Stimulated activated naive CD8-positive, alpha-beta T cell treated with anti-CD3 and anti-CD28 coated beads, Interleukin-15, amount 100 ng/mL, for 72 hours (primary cell): ENCODE measurements at regions not wholly inside any gene's neighbourhood (a gene's known extent, or its start where the extent isn't known, plus 50 kb on each side); places are given as distances from the start of the nearest gene placed in this dataset.
A peak's percentile ranks its signal among the peaks of the same experiment; 100 is the strongest.
"Not testable (repeated sequence)": the region's sequence is repeated elsewhere in the genome, so short reads cannot be mapped to it uniquely, and the experiment has no call there.

ENCODE experiments used
- ATAC-seq: fragments of 150-1000 bp; cut with Tn5 transposase; 2 replicates; pipeline ENCODE4 v1.10.0; 2021; ENCODE audit warnings: mild to moderate bottlenecking, moderate library complexity
- DNase-seq, 2 donors: peaks; one replicate each; pipeline ENCODE4 v3.0.0; 2021 to 2022
- H3K27ac Mint-ChIP-seq, 2 donors: one replicate each; pipeline ENCODE4 v1.8.0; 2022; ENCODE audit warnings: mild to moderate bottlenecking in 2 of 2, mixed read lengths in 2 of 2, moderate library complexity in 2 of 2
- H3K27me3 Mint-ChIP-seq: one replicate; pipeline ENCODE4 v1.8.0; 2022; ENCODE audit warnings: mixed read lengths
- H3K4me1 Mint-ChIP-seq: one replicate; pipeline ENCODE4 v1.8.0; 2022; ENCODE audit warnings: mild to moderate bottlenecking, mixed read lengths
- H3K4me3 Mint-ChIP-seq, 2 donors: one replicate each; pipeline ENCODE4 v1.8.0; 2022; ENCODE audit warnings: mild to moderate bottlenecking in 2 of 2, mixed read lengths in 2 of 2, moderate library complexity in 1 of 2
- H3K9me3 Mint-ChIP-seq, 2 donors: one replicate each; pipeline ENCODE4 v1.8.0; 2022; ENCODE audit warnings: mixed read lengths in 2 of 2

DNA sequence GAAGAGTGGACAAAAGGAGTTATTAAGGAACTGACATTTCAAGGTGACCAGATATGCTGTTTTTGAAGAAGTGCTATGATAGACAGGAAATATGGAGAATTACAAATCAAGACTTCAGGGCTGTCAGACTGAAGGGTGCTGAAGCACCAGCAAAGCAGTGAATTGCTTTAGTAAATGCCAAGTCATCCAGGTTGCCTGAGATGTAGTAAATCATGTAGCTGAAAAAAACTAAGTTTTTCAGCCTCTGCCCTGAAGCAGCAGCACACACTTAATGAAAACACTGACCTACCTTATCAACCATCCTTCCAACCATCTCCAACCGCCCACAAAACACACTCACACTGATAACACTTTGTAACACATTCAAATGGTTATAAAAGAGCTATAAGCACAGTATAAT lies 110.0 kb downstream of the PRR15 start:
- DNase-seq, H3K9me3 Mint-ChIP-seq, H3K4me3 Mint-ChIP-seq, H3K4me1 Mint-ChIP-seq, ATAC-seq, H3K27me3 Mint-ChIP-seq, H3K27ac Mint-ChIP-seq: not testable (repeated sequence)

DNA sequence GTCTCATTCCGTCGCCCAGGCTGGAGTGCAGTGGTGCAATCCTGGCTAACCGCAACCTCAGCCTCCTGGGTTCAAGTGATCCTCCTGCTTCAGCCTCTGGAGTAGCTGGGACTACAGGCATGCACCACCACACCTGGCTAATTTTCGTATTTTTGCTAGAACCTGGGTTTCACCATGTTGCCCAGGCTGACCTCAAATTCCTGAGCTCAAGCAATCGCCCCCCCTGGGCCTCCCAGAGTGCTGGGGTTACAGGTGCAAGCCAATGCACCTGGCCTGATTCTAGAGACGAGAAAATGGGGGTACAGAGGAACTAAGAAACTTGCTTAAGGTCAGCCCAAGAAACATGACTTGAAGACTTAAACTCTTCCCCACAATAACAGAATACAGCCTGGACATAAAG lies 111.0 kb downstream of the PRR15 start:
- DNase-seq, H3K9me3 Mint-ChIP-seq, H3K27me3 Mint-ChIP-seq, H3K4me1 Mint-ChIP-seq, H3K4me3 Mint-ChIP-seq, H3K27ac Mint-ChIP-seq, ATAC-seq: not testable (repeated sequence)

DNA sequence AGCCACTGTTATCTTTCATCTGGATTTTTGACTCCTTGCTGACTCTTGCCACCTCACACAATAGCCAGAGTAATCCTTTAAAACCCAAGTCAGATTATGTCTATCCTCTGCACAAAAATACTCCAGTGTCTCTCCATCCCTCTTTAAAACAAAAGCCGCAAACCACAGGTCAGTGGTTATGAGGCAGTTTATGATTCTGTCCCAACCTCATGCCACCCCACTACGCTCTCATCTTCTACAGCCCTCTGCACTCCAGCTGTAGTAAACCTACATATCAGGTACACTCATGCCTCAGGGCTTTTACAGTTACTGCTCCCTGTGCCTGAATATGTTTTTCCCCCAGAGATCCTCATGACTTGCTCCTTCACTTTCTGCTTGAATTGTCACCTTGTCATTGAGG lies 113.6 kb downstream of the PRR15 start:
- not testable (repeated sequence) for H3K27me3 Mint-ChIP-seq, ATAC-seq, H3K9me3 Mint-ChIP-seq, H3K4me1 Mint-ChIP-seq, H3K4me3 Mint-ChIP-seq, DNase-seq
- peak overlapping the region in 1 of 2 donors; percentile 20 for H3K27ac Mint-ChIP-seq

DNA sequence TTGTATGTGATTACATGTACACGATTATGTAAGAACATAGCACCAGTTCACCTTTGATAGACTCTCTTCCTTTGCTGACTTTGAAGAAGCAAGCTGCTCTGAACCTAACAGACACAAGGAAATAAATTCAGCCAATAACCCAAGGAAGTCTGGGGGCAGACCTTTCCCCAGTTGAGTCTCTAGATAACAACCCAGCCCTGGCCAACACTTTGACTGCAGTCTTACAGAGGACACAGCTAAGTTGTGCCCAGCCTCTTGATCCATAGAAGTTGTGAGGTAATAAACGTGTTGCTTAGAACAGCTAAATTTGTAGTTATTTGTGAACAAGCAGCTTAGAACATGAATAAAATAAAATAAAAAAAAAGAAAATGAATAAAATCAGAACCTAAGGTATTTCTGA lies 116.3 kb downstream of the PRR15 start:
- ATAC-seq, H3K27ac Mint-ChIP-seq, H3K4me1 Mint-ChIP-seq, H3K9me3 Mint-ChIP-seq, H3K4me3 Mint-ChIP-seq, DNase-seq: not testable (repeated sequence)
- H3K27me3 Mint-ChIP-seq, result peaks cover 16% of the 10 kb centered on the region

DNA sequence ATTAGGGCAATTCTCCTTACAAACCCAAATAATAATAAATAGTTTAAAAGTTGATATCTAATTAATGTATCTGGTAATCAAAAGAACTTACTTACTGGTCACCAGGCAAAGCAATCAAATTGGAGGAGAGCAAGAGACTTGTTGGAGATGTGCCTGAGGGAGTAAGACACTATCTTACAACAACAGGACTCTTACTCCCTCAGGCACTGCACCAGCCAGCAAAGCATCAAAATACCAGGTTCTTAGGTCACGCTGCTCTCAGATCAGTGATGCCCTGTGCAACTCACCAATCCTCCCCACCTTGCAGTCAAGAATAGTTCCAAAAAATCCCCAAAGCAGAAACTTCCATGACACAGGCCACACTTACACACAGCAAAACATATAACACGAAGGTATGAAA lies 117.0 kb downstream of the PRR15 start:
- DNase-seq, H3K4me3 Mint-ChIP-seq, H3K27ac Mint-ChIP-seq, ATAC-seq, H3K9me3 Mint-ChIP-seq, H3K4me1 Mint-ChIP-seq: not testable (repeated sequence)
- H3K27me3 Mint-ChIP-seq, result peaks cover 16% of the 10 kb centered on the region

DNA sequence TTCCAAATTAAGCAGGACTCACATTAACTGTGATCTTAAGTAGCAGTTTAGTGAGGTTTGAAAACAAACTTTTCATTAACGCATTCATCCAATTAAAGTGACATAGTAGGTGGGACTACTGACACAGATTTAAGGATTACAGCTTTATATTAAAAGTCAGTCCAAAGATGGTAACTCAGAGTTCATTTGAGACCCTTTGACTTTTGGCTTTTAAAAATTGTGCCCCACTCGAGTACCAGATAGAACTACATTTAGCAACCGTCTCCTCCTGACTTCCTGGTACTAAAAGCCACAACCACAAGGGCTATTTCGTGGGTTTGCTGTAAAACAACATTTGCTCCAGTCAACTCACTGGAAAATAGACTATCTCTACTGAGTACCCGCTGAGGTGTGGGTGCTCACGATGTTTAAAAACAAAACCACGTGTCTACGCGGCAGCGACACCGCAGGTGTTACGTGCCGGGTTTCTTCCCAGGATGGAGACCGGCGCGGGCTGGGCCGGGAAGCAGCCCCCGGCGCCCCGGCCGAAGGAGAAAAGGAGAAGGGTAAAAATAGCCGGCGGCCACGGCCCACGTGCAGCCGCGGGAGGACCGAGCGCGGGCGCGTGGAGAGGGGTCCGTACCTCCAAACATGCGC lies 120.6 kb downstream of the PRR15 start:
- Mint-ChIP-seq H3K4me3 (peak overlapping the region; percentile 98), H3K27ac (peak overlapping the region; percentile 63 to 96), H3K4me1 (peaks cover 14% of the 10 kb centered on the region), H3K27me3 (peaks cover 41% of the 10 kb centered on the region)
- not testable (repeated sequence) for DNase-seq, H3K9me3 Mint-ChIP-seq
- ATAC-seq, result peak; percentile 60

DNA sequence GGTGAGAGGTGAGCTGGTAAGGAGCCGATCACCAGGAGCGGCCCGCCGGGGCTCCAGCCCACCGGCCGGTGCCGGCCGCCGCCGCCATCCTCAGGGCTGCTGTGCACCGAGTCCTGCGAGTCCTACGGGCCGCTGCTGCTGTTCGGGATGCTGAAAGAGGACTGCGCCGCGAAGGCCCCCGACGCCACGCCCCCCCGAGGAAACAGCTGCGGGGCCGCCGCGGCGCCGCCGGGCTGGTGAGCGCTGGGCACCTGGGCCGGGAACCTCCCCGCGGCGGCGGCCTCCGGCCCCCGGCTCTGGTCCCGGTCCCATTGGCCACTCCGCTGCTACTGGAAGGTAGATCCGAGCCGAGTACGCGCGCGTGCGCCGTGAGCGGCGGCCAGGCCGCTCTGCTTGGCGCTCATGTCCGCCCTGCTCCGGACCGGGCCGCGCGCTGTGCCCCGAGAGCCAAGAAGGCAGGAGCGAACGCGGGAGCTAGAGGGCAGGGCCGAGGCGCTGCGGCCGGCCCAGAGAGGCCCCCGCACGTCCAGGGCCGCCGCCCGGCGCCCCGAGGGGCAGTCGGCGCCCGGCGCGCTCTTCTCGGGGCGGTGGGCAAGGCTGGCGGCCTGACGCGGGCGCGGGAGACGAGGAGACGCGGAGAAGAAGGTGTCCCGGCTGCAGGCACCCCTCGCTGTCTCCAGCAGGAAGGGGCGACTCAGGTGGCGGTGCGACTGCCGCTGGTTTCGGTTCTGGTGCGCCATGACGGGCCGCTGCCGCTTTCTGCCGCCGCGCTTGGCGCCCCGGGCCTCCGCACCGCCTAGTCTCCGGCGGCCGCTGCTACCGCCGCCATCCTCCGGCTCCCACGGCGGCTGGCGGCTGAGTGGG lies 121.3 kb upstream of the WIPF3 start:
- DNase-seq (peak; percentile 58), ATAC-seq (peak; percentile 81)
- peaks cover 14% of the 10 kb centered on the region for H3K4me1 Mint-ChIP-seq
- H3K9me3 Mint-ChIP-seq, result no peaks in the 10 kb centered on the region
- H3K4me3 Mint-ChIP-seq, result peak overlapping the region; percentile 98
- peak overlapping the region; percentile 57 to 71 for H3K27ac Mint-ChIP-seq
- H3K27me3 Mint-ChIP-seq, result peaks cover 41% of the 10 kb centered on the region

DNA sequence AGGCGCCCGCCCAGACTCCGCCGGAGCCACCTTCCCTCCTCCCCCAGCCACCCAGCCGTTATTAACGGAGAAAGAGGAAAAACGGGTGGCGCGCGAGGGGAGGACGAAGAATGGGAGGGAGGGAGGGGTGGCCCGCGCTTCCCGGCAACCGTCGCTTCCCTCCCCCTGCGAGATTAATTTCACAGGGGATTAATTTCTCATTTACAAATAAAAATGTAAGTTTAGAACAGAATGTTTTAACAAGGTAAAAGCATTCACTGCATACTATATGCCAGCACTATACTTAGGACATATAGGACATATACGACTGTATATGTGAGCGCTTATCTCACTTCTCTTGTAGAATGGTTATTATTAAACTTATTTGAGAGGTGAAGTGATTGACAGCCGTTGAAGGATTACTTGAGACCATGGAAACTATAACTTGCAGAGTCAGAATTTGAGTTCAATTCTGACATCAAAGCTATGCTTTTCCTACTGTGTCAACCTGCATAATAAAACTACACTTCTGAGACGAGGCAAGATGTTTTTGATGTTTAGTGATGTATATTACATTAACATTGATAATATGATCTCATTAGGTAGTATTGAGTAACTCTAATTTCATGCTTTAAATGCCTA lies 120.5 kb upstream of the WIPF3 start:
- Mint-ChIP-seq H3K27me3 (peaks cover 37% of the 10 kb centered on the region), H3K4me3 (peak overlapping the region; percentile 51 to 75), H3K4me1 (peaks cover 14% of the 10 kb centered on the region)
- ATAC-seq, H3K27ac Mint-ChIP-seq, DNase-seq, H3K9me3 Mint-ChIP-seq: not testable (repeated sequence)

DNA sequence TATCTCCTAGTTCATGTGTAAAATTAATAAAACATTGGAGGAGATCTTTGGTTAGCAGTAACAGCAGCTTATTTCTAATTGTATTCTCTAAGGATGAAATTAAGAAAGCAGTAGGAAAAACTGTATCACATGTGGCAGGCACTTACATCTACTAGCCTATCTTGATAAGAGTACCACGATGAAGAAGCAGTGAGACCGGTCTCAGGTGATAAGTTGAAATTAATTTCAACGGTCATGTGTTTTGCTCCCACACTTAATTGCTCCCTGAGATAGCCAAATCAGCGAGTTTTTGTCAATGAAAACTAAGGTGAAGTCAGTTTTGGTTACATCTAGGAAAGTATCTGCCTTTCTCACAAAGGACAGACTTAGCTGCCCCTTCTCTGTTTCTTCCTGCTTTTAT lies 115.8 kb upstream of the WIPF3 start:
- H3K4me1 Mint-ChIP-seq, H3K9me3 Mint-ChIP-seq, H3K4me3 Mint-ChIP-seq, DNase-seq, ATAC-seq, H3K27ac Mint-ChIP-seq: not testable (repeated sequence)
- H3K27me3 Mint-ChIP-seq, result peaks cover 25% of the 10 kb centered on the region

DNA sequence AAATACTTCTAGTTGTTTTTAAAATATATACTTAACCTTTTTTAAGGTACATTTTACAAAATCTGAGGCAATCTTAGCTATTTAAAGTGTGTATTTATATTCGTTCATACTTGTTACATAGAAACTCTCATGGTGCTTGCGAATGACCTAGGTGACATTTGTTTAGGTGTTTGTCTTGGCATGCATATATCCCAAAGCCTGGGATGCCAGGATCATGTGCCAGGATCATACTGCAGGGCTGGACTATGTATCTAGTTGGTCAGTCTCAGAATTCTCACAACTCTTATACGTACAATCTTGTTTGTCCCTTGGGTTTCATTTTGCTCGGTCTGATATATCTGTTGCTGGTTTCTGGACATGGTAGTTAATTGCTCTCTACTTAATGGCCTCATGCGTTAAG lies 109.9 kb upstream of the WIPF3 start:
- not testable (repeated sequence) for H3K9me3 Mint-ChIP-seq, H3K4me1 Mint-ChIP-seq, H3K27ac Mint-ChIP-seq, H3K4me3 Mint-ChIP-seq, DNase-seq, H3K27me3 Mint-ChIP-seq, ATAC-seq

DNA sequence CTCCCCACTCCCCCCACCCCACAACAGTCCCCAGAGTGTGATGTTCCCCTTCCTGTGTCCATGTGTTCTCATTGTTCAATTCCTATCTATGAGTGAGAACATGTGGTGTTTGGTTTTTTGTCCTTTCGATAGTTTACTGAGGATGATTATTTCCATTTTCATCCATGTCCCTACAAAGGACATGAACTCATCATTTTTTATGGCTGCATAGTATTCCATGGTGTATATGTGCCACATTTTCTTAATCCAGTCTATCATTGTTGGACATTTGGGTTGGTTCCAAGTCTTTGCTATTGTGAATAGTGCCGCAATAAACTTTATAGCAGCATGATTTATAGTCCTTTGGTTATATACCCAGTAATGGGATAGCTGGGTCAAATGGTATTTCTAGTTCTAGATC lies 106.6 kb upstream of the WIPF3 start:
- H3K4me3 Mint-ChIP-seq, DNase-seq, H3K9me3 Mint-ChIP-seq, H3K4me1 Mint-ChIP-seq, H3K27me3 Mint-ChIP-seq, ATAC-seq, H3K27ac Mint-ChIP-seq: not testable (repeated sequence)

DNA sequence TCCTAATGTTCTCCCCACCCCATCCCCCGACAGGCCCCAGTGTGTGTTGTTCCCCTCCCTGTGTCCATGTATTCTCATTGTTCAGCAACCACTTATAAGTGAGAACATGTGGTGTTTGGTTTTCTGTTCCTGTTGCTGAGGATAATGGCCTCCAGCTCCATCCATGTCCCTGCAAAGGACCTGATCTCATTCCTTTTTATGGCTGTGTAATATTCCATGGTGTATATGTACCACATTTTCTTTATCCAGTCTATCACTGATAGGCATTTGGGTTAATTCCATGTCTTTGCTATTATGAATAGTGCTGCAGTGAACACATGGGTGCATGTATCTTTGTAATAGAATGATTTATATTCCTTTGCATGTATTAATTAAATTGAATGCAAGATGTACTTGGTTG lies 104.8 kb upstream of the WIPF3 start:
- not testable (repeated sequence) for H3K4me3 Mint-ChIP-seq, DNase-seq, ATAC-seq, H3K27ac Mint-ChIP-seq, H3K4me1 Mint-ChIP-seq, H3K9me3 Mint-ChIP-seq, H3K27me3 Mint-ChIP-seq

DNA sequence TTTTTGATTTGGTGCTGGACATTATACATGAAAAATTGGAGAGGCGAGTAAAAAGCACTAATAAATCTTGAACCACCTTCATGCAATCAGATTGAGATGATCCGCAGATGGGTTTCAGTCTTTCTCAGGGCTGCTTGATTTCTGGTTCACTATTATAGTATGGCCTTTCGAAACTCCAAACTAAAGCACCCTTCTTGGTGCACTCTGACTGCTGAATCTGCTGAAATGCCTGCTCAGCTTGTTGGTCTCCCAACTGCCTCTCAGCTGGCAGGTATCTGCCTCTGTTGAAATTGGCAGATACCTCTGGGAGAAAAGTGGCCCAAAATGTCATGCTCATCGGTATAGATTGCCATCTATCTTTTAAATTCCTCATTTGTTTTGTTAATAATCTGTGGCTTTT lies 102.5 kb upstream of the WIPF3 start:
- ATAC-seq, H3K27me3 Mint-ChIP-seq, DNase-seq, H3K4me3 Mint-ChIP-seq, H3K4me1 Mint-ChIP-seq, H3K9me3 Mint-ChIP-seq, H3K27ac Mint-ChIP-seq: not testable (repeated sequence)

DNA sequence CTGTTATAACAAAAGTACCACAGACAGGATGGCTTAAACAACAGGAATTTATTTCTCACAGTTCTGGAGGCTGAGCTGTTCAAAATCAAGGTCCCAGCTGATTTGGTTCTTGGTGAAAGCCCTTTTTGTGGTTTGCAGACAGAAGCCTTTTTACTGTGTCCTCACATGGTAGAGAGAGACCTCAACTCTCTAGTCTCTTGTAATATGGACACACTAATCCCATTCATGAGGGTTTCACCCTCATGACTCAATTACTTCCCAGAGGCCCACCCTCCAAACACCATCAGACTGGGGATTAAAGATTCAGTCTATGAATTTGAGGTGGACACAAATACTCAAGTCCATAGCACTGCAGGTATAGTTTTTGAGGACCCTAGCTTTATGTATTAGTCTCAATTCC lies 97.3 kb upstream of the WIPF3 start:
- H3K4me1 Mint-ChIP-seq, H3K4me3 Mint-ChIP-seq, H3K27me3 Mint-ChIP-seq, DNase-seq, H3K9me3 Mint-ChIP-seq, H3K27ac Mint-ChIP-seq, ATAC-seq: not testable (repeated sequence)

DNA sequence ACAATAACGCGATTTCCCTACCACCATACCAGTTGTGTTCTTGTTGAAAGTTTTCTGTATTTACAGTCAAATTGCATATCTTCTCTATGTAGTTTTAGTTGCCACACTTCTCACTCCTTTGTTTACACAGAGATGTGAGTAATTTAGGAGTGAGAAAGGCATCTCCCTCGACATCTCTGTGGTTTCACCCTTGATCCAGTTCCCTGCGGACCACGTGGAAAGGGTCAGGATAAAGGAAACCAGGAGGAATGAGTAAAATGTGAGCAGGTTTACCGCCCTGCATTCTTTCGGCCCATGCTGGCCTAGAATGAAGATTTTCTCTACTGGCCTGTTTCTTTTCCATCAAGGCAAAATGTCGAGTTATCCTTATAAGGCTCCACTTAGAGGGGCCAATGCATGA lies 83.2 kb upstream of the WIPF3 start:
- DNase-seq, H3K4me3 Mint-ChIP-seq, H3K4me1 Mint-ChIP-seq, ATAC-seq, H3K27ac Mint-ChIP-seq, H3K9me3 Mint-ChIP-seq: not testable (repeated sequence)
- peaks cover 26% of the 10 kb centered on the region for H3K27me3 Mint-ChIP-seq

DNA sequence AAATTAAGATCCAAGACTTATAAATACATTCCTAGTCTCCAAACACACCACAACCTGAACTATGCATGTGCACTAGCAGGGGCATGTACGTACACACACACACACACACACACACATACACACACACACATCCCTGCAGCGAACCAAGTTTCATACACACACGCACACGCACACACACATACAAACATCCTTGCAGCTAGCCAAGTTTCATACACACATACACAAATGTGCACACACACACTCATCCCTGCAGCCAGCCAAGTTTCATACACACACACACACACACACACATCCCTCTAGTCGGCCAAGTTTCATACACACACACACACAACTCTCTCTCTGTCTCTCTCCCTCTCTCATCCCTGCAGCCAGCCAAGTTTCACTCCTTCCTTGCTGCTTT lies 82.7 kb upstream of the WIPF3 start:
- Mint-ChIP-seq H3K4me1 (no peaks in the 10 kb centered on the region), H3K27ac (no peak overlapping the region), H3K4me3 (no peak overlapping the region), H3K9me3 (no peaks in the 10 kb centered on the region), H3K27me3 (peaks cover 31% of the 10 kb centered on the region)
- DNase-seq (no peak), ATAC-seq (no peak)
